GM21786 (cell line): ENCODE measurements at regions not wholly inside any gene's neighbourhood (a gene's known extent, or its start where the extent isn't known, plus 50 kb on each side); places are given as distances from the start of the nearest gene placed in this dataset.
"Not testable (repeated sequence)": the region's sequence is repeated elsewhere in the genome, so short reads cannot be mapped to it uniquely, and the experiment has no call there.

ENCODE experiments used
- ATAC-seq: cut with Tn5 transposase; IDR thresholded peaks from one replicate; pipeline ENCODE4 v1.9.1; 2021; ENCODE audit not compliant: unreplicated experiment

- ATAC-seq: no peak
Measured at GRCh38 chr4:55028196-55028595, 97.2 kb downstream of the KDR start.

- no peak for ATAC-seq
Measured at GRCh38 chr4:55027596-55027995, 97.8 kb downstream of the KDR start.

- not testable (repeated sequence) for ATAC-seq
Measured at GRCh38 chr4:55025456-55025855, 99.9 kb downstream of the KDR start.

- ATAC-seq: no peak
Measured at GRCh38 chr4:55023030-55023429, 102.4 kb downstream of the KDR start.

GRCh38 chr4:55021214-55021613 lies 104.2 kb downstream of the KDR start:
- ATAC-seq: no peak

- ATAC-seq: no peak
Measured at GRCh38 chr4:55020131-55020530, 105.3 kb downstream of the KDR start.

GRCh38 chr4:55018978-55019377 lies 106.4 kb downstream of the KDR start:
- ATAC-seq: peak; percentile 40

- ATAC-seq: peak; percentile 39
Measured at GRCh38 chr4:55018521-55018920, 106.9 kb downstream of the KDR start.

GRCh38 chr4:55017406-55017805 lies 108.0 kb downstream of the KDR start:
- no peak for ATAC-seq

GRCh38 chr4:55016131-55016530 lies 109.3 kb downstream of the KDR start:
- no peak for ATAC-seq

GRCh38 chr4:55014876-55015275 lies 110.5 kb downstream of the KDR start:
- no peak for ATAC-seq

GRCh38 chr4:55013431-55013955 lies 111.9 kb downstream of the KDR start:
- ATAC-seq: no peak

- no peak for ATAC-seq
Measured at GRCh38 chr4:55012363-55013230, 112.8 kb downstream of the KDR start.

GRCh38 chr4:55011761-55012160 lies 113.6 kb downstream of the KDR start:
- no peak for ATAC-seq

GRCh38 chr4:55010550-55010949 lies 114.8 kb downstream of the KDR start:
- ATAC-seq: no peak

GRCh38 chr4:55008166-55009056 lies 117.0 kb downstream of the KDR start:
- ATAC-seq: no peak

GRCh38 chr4:55005910-55006309 lies 119.5 kb downstream of the KDR start:
- no peak for ATAC-seq

GRCh38 chr4:55004831-55005230 lies 120.6 kb downstream of the KDR start:
- no peak for ATAC-seq

GRCh38 chr4:55002431-55002830 lies 123.0 kb downstream of the KDR start:
- ATAC-seq: no peak

GRCh38 chr4:55001538-55001937 lies 123.9 kb downstream of the KDR start:
- no peak for ATAC-seq

GRCh38 chr4:54999003-54999402 lies 126.4 kb downstream of the KDR start:
- no peak for ATAC-seq
